Psoas muscle (tissue), 7 donors: ENCODE measurements at regions not wholly inside any gene's neighbourhood (a gene's known extent, or its start where the extent isn't known, plus 50 kb on each side); places are given as distances from the start of the nearest gene placed in this dataset.

Source experiments
- ATAC-seq, 4 donors: fragments of 200-7000 bp; cut with Tn5 transposase; one replicate each; pipeline ENCODE4 v1.9.1; 2020; ENCODE audit warnings: moderate library complexity in 3 of 4, mild to moderate bottlenecking in 2 of 4
- DNase-seq, 2 donors: peaks; one replicate each; pipeline ENCODE4 v3.0.0-alpha.2; 2020
- H3K27ac ChIP-seq: fragments of 200-600 bp; one replicate; pipeline ENCODE4 v1.8.0; 2022
- H3K27me3 ChIP-seq, 3 donors: fragments of 200-600 bp in 1 of 3; one replicate each; pipeline versions ENCODE4 v1.6.1 to v1.8.0; 2013 to 2022; ENCODE audit warnings: low read length in 2 of 3, mild to moderate bottlenecking in 2 of 3, moderate library complexity in 1 of 3; ENCODE audit not compliant: insufficient read depth in 3 of 3
- H3K36me3 ChIP-seq, 2 donors: fragments of 200-600 bp in 1 of 2; one replicate each; pipeline versions ENCODE4 v1.6.1 to v1.8.0; 2013 to 2022; ENCODE audit warnings: low read depth in 1 of 2, mild to moderate bottlenecking in 1 of 2, moderate library complexity in 1 of 2; ENCODE audit not compliant: insufficient read depth in 1 of 2
- H3K4me1 ChIP-seq: fragments of 200-600 bp; one replicate; pipeline ENCODE4 v1.8.0; 2022
- H3K4me3 ChIP-seq: fragments of 200-600 bp; one replicate; pipeline ENCODE4 v1.8.0; 2022; ENCODE audit warnings: mild to moderate bottlenecking
- H3K9me3 ChIP-seq: fragments of 200-600 bp; one replicate; pipeline ENCODE4 v1.8.0; 2022
- CTCF ChIP-seq: fragments of 200-600 bp; IDR thresholded peaks from one replicate; pipeline ENCODE4 v1.8.0; 2022; ENCODE audit warnings: antibody characterized with exemption
- WGBS, 3 donors: extraction: QIAGEN DNeasy Blood & Tissue Kit; methylation state at CpG; one replicate each; pipeline versions ENCODE4 v1.1.6 to v1.1.7; 2013; 5-methylcytosine and 5-hydroxymethylcytosine counted together
- intact Hi-C, 2 donors: fragments of 100-400 bp; cut with DNase I; formaldehyde crosslinking; loops; one replicate each; pipeline versions ENCODE4 v1.11.0 to v1.14.2; 2022
- donor health status: healthy with polysubstance abuse.
- donor health status: DM: no; HTN: no; CAD: no; lungs with moderate emphysema.
- donor health status: Bipolar disorder and iron deficiency.
- donor health status: healthy.
- donor health status: DM: yes; HTN: yes; CAD: no.
- donor health status: DM: no; HTN: no; CAD: no.
- donor health status: DM: yes; HTN: yes; CAD: no.

- DNase-seq (no peak), ATAC-seq (no peak)
- no peak overlapping the region for H3K4me3 ChIP-seq
- no peak for TF ChIP-seq CTCF
- H3K9me3 ChIP-seq = no peaks in the 10 kb centered on the region
- no peak overlapping the region for H3K27ac ChIP-seq
- no peaks in the 10 kb centered on the region for H3K4me1 ChIP-seq
- H3K36me3 ChIP-seq = no peaks in the 10 kb centered on the region
- no peaks in the 10 kb centered on the region for H3K27me3 ChIP-seq
- intact Hi-C loops = no loop called here
Observed at GRCh38 chr9:78626971-78627370, 330.0 kb downstream of the PSAT1 start.

GRCh38 chr9:78630966-78631365 is 334.0 kb downstream of the PSAT1 start:
- Histone ChIP-seq H3K36me3 (no peaks in the 10 kb centered on the region), H3K4me3 (no peak overlapping the region), H3K27me3 (no peaks in the 10 kb centered on the region), H3K9me3 (no peaks in the 10 kb centered on the region), H3K27ac (no peak overlapping the region), H3K4me1 (no peaks in the 10 kb centered on the region)
- no peak for TF ChIP-seq CTCF
- no peak for ATAC-seq
- no peak for DNase-seq
- WGBS, 3 donors = 67 to 70% (median 68%) methylated on average over 4 of the region's 4 CpGs
- intact Hi-C loops = no loop called here

GRCh38 chr9:78640728-78641127 is 343.8 kb downstream of the PSAT1 start:
- Histone ChIP-seq H3K9me3 (peaks cover 4% of the 10 kb centered on the region), H3K27ac (no peak overlapping the region), H3K36me3 (no peaks in the 10 kb centered on the region), H3K4me3 (no peak overlapping the region), H3K4me1 (no peaks in the 10 kb centered on the region), H3K27me3 (peaks cover 0 to 3% (median 0%) of the 10 kb centered on the region in 3 donors)
- WGBS, 3 donors = 72 to 90% (median 77%) methylated on average over 4 of the region's 4 CpGs
- no peak for ATAC-seq
- intact Hi-C loops = no loop called here
- no peak for DNase-seq
- no peak for TF ChIP-seq CTCF

- intact Hi-C loops = no loop called here
- no peak overlapping the region for H3K27ac ChIP-seq
- no peak for ATAC-seq
Observed at GRCh38 chr9:78644359-78644758, 347.4 kb downstream of the PSAT1 start.

More at GRCh38 chr9:78644359-78644758, 347.4 kb downstream of the PSAT1 start:
- Histone ChIP-seq H3K4me3 (no peak overlapping the region), H3K4me1 (no peaks in the 10 kb centered on the region), H3K27me3 (peaks cover 0 to 3% (median 0%) of the 10 kb centered on the region in 3 donors), H3K36me3 (no peaks in the 10 kb centered on the region), H3K9me3 (peaks cover 4% of the 10 kb centered on the region)
- no peak for DNase-seq
- no peak for TF ChIP-seq CTCF
